ENCODE measurements at regions not wholly inside any gene's neighbourhood (a gene's known extent, or its start where the extent isn't known, plus 50 kb on each side); places are given as distances from the start of the nearest gene placed in this dataset.

DNA sequence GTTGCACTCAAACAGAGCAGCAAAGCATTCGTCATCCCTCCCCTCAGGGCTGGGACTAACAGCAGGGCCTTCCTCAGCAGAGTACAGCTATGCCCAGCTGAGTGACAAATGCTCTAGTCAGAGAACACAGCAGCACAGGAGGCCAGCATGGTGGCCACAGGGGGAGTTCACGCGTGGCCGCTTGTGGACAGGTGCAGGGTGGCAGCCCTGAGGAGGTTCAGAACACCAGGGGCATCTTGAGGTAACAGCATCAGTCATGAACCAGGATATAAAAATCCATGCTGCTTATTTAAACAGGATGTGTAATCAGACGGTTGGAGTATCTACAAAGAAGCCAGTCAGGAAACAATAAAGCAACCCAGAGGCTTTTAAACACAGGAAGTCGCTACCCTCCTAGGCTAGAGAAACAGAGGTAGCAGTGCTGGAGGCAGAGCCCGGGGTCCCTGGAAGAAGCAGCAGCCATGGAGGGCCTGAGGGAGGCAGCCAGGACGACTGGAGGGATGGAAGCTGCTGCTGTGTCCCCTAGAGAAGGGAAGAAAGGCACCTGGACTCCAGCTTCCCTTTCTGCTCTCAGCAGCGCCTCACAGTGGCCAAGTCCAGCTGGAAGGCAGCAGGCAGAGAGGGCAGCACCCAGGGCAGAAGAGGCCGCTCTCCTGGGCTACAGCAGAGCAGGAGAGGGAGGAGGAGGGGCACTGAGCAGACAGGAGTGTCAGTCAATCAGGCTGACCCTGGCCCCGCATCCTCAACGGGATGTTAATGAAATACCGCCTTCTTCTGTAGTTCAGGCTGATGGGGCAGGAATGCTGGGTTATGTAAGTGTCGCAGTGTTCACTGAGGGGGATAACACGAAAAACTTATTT, 70.8 kb upstream of the UCN3 start:
- TF ChIP-seq CTCF (IDR thresholded peaks at IDR 0.05; ENCODE audit: low read depth, low read length) = peak; percentile 37; the same call in 1 of the 2 replicates
- no peak overlapping the region for H3K4me3 ChIP-seq (ENCODE audit: low read depth, low read length)

DNA sequence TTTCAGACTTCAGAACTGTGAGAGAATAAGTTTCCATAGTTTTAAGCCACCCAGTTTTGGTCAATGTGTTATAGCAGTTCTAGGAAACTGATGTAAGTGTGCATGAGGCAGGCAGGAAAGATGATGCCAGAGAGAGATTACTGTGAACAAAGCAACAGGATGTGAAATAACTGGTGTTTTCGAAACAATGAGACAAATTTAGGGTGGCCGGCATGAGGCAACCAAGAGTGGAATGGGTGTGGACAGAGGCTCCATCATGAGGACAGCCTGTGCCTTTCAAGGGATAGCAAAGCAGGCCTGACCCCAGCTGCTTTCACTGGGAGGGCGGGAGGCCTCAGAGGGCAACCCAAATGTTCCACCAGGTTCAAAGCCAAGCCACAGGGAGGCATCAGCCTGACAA, 67.3 kb upstream of the UCN3 start:
- H3K4me3 ChIP-seq (ENCODE audit: low read depth, low read length) = no peak overlapping the region
- TF ChIP-seq CTCF (IDR thresholded peaks at IDR 0.05; ENCODE audit: low read depth, low read length) = no peak

- no peak overlapping the region for H3K4me3 ChIP-seq (ENCODE audit: low read depth, low read length)
- no peak for TF ChIP-seq CTCF (IDR thresholded peaks at IDR 0.05; ENCODE audit: low read depth, low read length)
Measured at GRCh38 chr10:5297996-5298395, 66.8 kb upstream of the UCN3 start.

DNA sequence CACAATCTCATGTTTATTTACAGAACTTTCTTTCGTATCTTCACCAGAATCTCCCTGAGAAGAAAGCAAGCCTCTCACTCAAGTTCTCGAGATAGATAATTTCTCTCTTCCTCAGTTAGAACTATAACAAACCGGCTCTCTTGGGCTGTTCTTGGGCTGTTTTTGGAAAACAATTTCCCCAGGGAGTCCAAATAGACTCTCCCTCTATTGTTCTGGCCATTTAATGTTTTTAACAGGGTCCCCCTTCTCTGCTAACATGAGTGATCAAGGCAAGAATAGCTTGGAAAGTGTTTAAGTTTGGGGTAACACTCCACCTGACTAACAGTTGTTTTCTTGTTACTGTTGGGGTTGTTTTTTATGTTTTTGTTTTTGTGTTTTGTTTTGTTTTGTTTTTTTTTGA, 64.8 kb upstream of the UCN3 start:
- TF ChIP-seq CTCF (IDR thresholded peaks at IDR 0.05; ENCODE audit: low read depth, low read length) = no peak
- no peak overlapping the region for H3K4me3 ChIP-seq (ENCODE audit: low read depth, low read length)

GRCh38 chr10:5303504-5303903, 61.3 kb upstream of the UCN3 start:
- no peak for TF ChIP-seq CTCF (IDR thresholded peaks at IDR 0.05; ENCODE audit: low read depth, low read length)
- H3K4me3 ChIP-seq (ENCODE audit: low read depth, low read length) = no peak overlapping the region

DNA sequence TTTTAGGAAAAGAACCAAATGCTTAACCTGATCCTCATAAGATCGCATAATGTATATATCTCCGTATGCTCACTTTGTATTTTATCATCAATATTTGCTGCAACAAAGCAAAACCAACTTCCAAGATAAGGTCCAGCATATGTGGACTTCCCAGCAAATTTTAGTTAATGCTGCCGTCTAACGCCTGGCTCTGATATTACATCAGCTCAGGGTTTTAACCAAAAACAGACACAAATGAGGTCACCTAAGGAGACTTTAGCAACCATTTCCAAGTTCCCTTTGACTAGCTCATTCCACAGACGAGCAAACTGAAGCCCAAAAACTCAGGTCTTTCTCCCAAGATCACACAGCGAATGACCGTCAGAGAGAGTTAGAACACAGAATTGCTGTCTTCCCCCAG, 59.4 kb upstream of the UCN3 start:
- H3K4me3 ChIP-seq (ENCODE audit: low read depth, low read length) = no peak overlapping the region
- TF ChIP-seq CTCF (IDR thresholded peaks at IDR 0.05; ENCODE audit: low read depth, low read length) = no peak

- no peak for TF ChIP-seq CTCF (IDR thresholded peaks at IDR 0.05; ENCODE audit: low read depth, low read length)
- no peak overlapping the region for H3K4me3 ChIP-seq (ENCODE audit: low read depth, low read length)
Measured at GRCh38 chr10:5310914-5311313, 53.9 kb upstream of the UCN3 start.

All from WI38 (cell line).